Kidney (tissue), 13 donors: ENCODE measurements at regions not wholly inside any gene's neighbourhood (a gene's known extent, or its start where the extent isn't known, plus 50 kb on each side); places are given as distances from the start of the nearest gene placed in this dataset.
A peak's percentile ranks its signal among the peaks of the same experiment; 100 is the strongest.

Source experiments
- DNase-seq, 5 donors: peaks; one replicate each; pipeline ENCODE4 v3.0.0-alpha.2; 2013 to 2020
- FAIRE-seq: peaks from 2 replicates; lab custom pipeline; 2012; peaks lifted over from hg19 to GRCh38; lab: Jason Lieb, UNC
- H3K27ac ChIP-seq, 2 donors: one replicate each; pipeline ENCODE4 v1.7.0; 2013; ENCODE audit warnings: low read depth in 2 of 2, low read length in 2 of 2, inconsistent platforms in 1 of 2
- H3K27me3 ChIP-seq: one replicate; pipeline ENCODE4 v1.7.1; 2013; ENCODE audit warnings: low read length, inconsistent platforms; ENCODE audit not compliant: control insufficient read depth, insufficient read depth
- H3K36me3 ChIP-seq, 3 donors: one replicate each; pipeline versions ENCODE4 v1.7.0 to v1.7.1; 2013; ENCODE audit warnings: low read length in 3 of 3, control low read depth in 1 of 3, inconsistent platforms in 1 of 3; ENCODE audit not compliant: insufficient read depth in 3 of 3, control insufficient read depth in 2 of 3
- H3K4me1 ChIP-seq, 3 donors: one replicate each; pipeline versions ENCODE4 v1.7.0 to v1.7.1; 2013; ENCODE audit warnings: low read length in 3 of 3, inconsistent platforms in 1 of 3, low read depth in 1 of 3; ENCODE audit not compliant: control insufficient read depth in 2 of 3, insufficient read depth in 2 of 3
- H3K4me3 ChIP-seq, 3 donors: one replicate each; pipeline versions ENCODE4 v1.7.0 to v1.8.1; 2013; ENCODE audit warnings: low read length in 3 of 3, control low read depth in 1 of 3, inconsistent platforms in 1 of 3
- H3K9ac ChIP-seq, 3 donors: one replicate each; pipeline versions ENCODE4 v1.7.0 to v1.7.1; 2013; ENCODE audit warnings: low read length in 3 of 3, control low read depth in 1 of 3, inconsistent platforms in 1 of 3
- H3K9me3 ChIP-seq, 3 donors: one replicate each; pipeline versions ENCODE4 v1.7.0 to v1.7.1; 2013; ENCODE audit warnings: low read length in 3 of 3, control low read depth in 1 of 3, inconsistent platforms in 1 of 3; ENCODE audit not compliant: control insufficient read depth in 2 of 3, insufficient read depth in 1 of 3
- intact Hi-C: fragments of 100-400 bp; cut with DNase I; formaldehyde crosslinking; loops from one replicate; pipeline ENCODE4 v1.11.1; 2022
- TF ChIP-seq, protein P1 (sequence below): IDR thresholded peaks from 3 replicates; pipeline ENCODE4 v1.5.1; 2012; ENCODE audit warnings: mild to moderate bottlenecking, moderate library complexity, borderline replicate concordance; ENCODE audit not compliant: insufficient read depth; ENCODE audit errors: extremely low read depth
- donor health status: control.
- donor health status: control.
- donor health status: control.
- donor health status: control.
- donor health status: control.
- donor health status: DM: yes; HTN: yes; CAD: no.
- donor health status: Normal renal cell carcinoma (clear cell type).

DNA sequence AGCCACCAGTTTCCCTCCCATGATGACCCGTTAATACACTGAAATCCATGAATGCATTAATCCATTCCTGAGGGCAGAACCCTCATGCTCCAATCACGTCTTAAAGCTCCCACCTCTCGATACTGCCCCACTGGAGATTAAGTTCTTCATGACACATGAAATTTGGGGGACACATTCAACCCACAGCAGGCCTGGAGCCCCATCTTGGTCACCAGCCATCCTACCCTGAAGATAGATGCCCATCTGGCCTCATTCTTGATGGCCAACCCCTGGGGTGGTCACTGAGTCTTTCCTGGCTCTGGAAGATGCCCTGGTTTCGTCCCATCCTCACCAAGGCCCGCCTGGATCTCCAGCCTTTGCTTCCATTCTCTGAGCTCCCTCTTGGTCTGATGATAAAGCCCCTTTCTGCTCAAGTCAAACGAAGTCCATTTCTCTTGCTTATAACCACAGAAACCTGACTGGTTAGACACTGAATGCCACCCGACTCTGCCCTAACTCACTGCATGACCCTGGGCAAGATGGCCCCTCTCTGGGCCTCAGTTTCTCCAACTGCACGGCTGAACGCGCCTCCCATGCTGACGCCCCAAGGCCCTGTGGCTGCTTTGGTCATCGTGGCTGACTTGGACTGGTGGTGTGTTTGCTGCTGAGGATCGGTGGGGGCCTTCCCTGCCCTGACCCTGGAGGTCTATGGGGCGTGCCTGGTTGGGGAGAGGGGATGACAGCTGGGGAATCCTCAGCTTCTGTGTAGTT lies 138.4 kb upstream of the IER5L start:
- TF ChIP-seq, protein P1, sequence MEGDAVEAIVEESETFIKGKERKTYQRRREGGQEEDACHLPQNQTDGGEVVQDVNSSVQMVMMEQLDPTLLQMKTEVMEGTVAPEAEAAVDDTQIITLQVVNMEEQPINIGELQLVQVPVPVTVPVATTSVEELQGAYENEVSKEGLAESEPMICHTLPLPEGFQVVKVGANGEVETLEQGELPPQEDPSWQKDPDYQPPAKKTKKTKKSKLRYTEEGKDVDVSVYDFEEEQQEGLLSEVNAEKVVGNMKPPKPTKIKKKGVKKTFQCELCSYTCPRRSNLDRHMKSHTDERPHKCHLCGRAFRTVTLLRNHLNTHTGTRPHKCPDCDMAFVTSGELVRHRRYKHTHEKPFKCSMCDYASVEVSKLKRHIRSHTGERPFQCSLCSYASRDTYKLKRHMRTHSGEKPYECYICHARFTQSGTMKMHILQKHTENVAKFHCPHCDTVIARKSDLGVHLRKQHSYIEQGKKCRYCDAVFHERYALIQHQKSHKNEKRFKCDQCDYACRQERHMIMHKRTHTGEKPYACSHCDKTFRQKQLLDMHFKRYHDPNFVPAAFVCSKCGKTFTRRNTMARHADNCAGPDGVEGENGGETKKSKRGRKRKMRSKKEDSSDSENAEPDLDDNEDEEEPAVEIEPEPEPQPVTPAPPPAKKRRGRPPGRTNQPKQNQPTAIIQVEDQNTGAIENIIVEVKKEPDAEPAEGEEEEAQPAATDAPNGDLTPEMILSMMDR = no peak
- H3K9ac ChIP-seq = no peak overlapping the region

DNA sequence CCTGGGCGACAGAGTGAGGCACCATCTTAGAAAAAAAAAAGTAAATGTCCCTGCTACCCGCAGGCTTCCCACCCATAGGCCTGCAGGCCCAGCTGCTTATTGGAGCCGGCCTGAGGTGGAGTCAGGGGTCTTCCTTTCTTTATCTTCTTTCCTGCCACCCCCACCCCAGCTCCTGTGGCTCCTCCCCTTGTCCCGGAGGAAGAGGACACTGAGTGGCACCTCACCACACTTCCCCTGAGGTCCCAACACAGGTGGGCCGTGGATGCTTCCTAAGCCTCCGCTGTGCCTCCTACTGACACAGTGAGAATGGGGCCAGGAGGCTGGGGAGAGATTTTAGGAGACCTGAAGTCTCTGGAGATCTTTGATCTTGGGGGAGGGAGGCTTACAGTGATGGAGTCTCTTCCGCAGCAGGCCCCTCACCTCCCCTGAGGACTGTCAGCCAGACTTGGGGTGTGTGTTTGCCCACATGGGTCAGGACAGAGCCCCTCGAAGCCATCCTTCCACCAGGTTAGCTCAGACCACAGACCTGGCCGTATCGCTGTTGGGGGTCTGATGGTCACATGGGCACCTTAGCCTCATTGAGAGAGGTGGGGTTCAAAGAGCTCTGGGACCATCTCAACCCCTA lies 135.4 kb upstream of the IER5L start:
- DNase-seq (peak in 2 of 5 donors; percentile 38 to 45), FAIRE-seq (no peak)
- Histone ChIP-seq H3K27ac (no peak overlapping the region), H3K27me3 (no peaks in the 10 kb centered on the region), H3K4me3 (no peak overlapping the region), H3K4me1 (peaks cover 0 to under 1% (median 0%) of the 10 kb centered on the region in 3 donors), H3K36me3 (no peaks in the 10 kb centered on the region), H3K9me3 (no peaks in the 10 kb centered on the region), H3K9ac (no peak overlapping the region)
- TF ChIP-seq, protein P1 = no peak
- intact Hi-C loops = loop anchor here (10.0 kb wide), 1 partner anchor 129 kb away; no protein-coding TSS in a partner anchor

More for the DNA sequence above, 138.4 kb upstream of the IER5L start:
- Histone ChIP-seq H3K4me3 (no peak overlapping the region), H3K27me3 (no peaks in the 10 kb centered on the region), H3K36me3 (no peaks in the 10 kb centered on the region), H3K27ac (peak overlapping the region; percentile 14 to 53), H3K9me3 (no peaks in the 10 kb centered on the region), H3K4me1 (peaks cover 0 to 19% (median 15%) of the 10 kb centered on the region in 3 donors)
- intact Hi-C loops = loop anchor here (10.0 kb wide), 1 partner anchor 132 kb away; no protein-coding TSS in a partner anchor
- FAIRE-seq (no peak), DNase-seq (peak in 2 of 5 donors; percentile 31 to 66)

DNA sequence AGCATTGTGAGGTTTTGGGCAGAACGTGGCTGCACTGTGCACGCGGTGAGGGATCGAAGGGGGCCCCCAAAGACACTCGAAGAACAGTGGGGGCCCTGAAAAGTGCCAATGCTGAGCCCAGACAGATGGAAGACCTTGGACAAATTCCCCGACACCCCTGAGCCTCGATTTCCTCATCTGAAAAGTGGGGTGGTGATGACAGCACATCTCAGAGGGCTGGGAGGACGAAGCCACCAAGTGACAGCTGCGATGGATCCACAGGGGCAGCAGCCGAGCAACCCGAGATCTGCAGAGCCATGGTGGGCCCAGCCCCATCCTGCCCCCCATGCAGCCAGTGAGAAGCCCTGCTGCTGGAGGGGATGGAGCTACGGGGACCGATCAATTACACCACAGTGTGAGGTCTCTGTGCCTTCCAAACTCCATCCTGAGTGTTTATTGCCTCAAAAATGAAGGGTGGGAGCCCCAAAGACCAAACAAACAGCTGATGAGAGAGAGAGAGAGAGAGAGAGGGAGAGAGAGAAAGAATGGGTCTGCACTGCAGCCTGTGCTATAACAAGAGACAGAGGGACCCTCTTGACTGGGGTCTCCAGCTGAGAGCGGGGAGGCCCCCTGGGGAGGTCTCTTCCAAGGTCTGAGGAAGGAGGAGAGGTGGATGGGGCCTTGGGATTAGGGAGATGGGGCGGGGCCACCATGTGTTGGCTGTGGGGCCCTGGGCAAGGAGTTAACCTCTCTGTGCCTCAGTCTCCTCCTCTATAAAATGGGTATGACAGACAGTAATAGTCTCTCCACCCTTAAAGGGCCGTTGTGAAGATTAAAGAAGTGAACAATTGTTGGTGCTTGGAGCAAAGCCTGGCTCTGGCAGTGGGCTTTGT lies 134.4 kb upstream of the IER5L start:
- H3K4me1 ChIP-seq = no peaks in the 10 kb centered on the region
- no peak overlapping the region for H3K9ac ChIP-seq
- no peak overlapping the region for H3K4me3 ChIP-seq
- no peak for FAIRE-seq
- no peaks in the 10 kb centered on the region for H3K27me3 ChIP-seq
- intact Hi-C loops = loop anchor here (10.0 kb wide), 1 partner anchor 128 kb away; no protein-coding TSS in a partner anchor
- TF ChIP-seq, protein P1 = no peak
- no peaks in the 10 kb centered on the region for H3K9me3 ChIP-seq
- no peaks in the 10 kb centered on the region for H3K36me3 ChIP-seq
- no peak overlapping the region for H3K27ac ChIP-seq
- peak in 2 of 5 donors; percentile 35 to 48 for DNase-seq
